GM23248 (cell line): ENCODE measurements at regions not wholly inside any gene's neighbourhood (a gene's known extent, or its start where the extent isn't known, plus 50 kb on each side); places are given as distances from the start of the nearest gene placed in this dataset.

Experiments used
- EZH2 ChIP-seq: fragments of 200-600 bp; sonication (generic); IDR thresholded peaks from 2 replicates; pipeline ENCODE4 v1.6.1; 2018; ENCODE audit warnings: antibody characterized with exemption, mild to moderate bottlenecking; ENCODE audit not compliant: insufficient read depth, poor library complexity, severe bottlenecking
- EZH2phosphoT487 ChIP-seq: fragments of 200-600 bp; sonication (generic); IDR thresholded peaks from 2 replicates; pipeline ENCODE4 v1.6.1; 2018; ENCODE audit warnings: antibody characterized with exemption, moderate library complexity, mild to moderate bottlenecking, low read depth; ENCODE audit not compliant: insufficient read depth

DNA sequence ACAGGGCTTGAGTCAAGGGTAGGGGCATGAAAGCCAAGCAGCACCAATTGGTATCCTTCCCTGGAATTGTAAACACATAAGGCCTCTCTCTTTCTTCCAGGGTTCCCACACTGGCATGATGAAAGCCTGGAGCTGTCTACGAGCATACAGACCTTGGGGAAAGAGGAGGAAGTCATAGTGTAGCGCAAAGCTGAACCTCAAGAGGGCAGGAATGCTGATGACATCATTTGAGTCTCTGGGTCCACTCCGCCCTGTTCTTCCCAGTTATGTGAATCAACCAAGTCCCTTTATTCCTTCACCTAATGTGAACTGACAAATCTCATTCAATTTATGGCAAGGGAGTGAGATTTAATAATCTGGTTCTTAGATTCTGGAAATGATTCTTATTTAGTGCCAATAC, 266.4 kb upstream of the NCAM1 start:
- TF ChIP-seq EZH2 (no peak), EZH2phosphoT487 (no peak)
